NCI-H146 treated with DMSO at 0.1 percent for 48 hours (cell line): ENCODE measurements at regions not wholly inside any gene's neighbourhood (a gene's known extent, or its start where the extent isn't known, plus 50 kb on each side); places are given as distances from the start of the nearest gene placed in this dataset.

Source experiments
- DNase-seq: peaks from one replicate; lab custom pipeline; 2025; ENCODE audit not compliant: unreplicated experiment; lab: John Stamatoyannopoulos, UW

DNA sequence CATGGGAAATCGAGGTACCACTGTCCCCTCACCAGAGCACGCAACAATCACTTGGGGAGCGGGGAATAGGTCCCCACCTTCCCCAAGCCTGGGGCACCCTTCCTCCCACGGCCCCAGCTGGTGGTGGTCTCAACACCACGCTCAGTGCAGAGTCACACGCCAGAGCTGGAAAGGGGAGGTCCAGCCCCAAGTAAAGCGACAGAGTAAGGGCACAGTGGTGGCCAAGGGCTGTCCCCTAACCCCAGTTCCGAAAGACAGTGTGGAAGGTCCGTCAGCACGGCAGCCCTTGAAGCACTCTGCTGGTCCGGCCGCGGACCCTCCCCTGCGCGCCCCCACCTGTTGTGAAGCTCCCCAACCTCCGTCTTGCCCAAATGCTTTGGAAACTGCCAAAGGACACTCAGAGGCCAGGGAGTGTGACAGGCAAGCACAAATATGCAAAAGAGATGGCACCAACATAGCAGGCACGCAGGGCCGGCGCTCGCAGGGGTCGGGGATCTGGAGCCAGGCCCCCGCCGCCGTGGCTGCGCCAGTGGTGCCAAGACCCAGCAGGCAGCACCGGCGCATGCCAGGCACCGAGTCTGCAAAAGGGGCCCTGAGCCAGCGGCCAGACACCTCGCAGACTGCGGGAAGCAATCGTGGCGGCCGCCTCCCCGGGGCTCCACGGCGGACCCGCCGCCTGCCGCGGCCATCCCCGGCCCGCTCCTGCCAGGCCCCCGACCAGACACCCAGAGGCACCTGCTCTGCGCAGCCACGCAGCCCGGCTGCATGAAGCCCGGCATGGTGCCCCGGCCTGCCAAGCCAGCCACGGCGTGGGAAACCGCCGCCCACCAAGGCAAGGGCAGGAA is 51.6 kb upstream of the SRRM3 start:
- DNase-seq: no peak
